ENCODE measurements at regions not wholly inside any gene's neighbourhood (a gene's known extent, or its start where the extent isn't known, plus 50 kb on each side); places are given as distances from the start of the nearest gene placed in this dataset.
"Not testable (repeated sequence)": the region's sequence is repeated elsewhere in the genome, so short reads cannot be mapped to it uniquely, and the experiment has no call there.

- DNase-seq (ENCODE audit: low spot score) = no peak
Observed at GRCh38 chr10:30763918-30764317, 134.4 kb upstream of the LYZL2 start.

GRCh38 chr10:30762620-30763019 is 133.1 kb upstream of the LYZL2 start:
- no peak for DNase-seq (ENCODE audit: low spot score)

GRCh38 chr10:30759423-30759822 is 129.9 kb upstream of the LYZL2 start:
- peak; percentile 29 for DNase-seq (ENCODE audit: low spot score)

GRCh38 chr10:30758338-30758737 is 128.8 kb upstream of the LYZL2 start:
- no peak for DNase-seq (ENCODE audit: low spot score)

GRCh38 chr10:30756896-30757295 is 127.3 kb upstream of the LYZL2 start:
- DNase-seq (ENCODE audit: low spot score) = no peak

- no peak for DNase-seq (ENCODE audit: low spot score)
Observed at GRCh38 chr10:30756151-30756550, 126.6 kb upstream of the LYZL2 start.

GRCh38 chr10:30755441-30755953 is 125.9 kb upstream of the LYZL2 start:
- no peak for DNase-seq (ENCODE audit: low spot score)

GRCh38 chr10:30752481-30752881 is 122.9 kb upstream of the LYZL2 start:
- DNase-seq (ENCODE audit: low spot score) = no peak

GRCh38 chr10:30751678-30752331 is 122.3 kb upstream of the LYZL2 start:
- no peak for DNase-seq (ENCODE audit: low spot score)

GRCh38 chr10:30750971-30751677 is 121.6 kb upstream of the LYZL2 start:
- DNase-seq (ENCODE audit: low spot score) = no peak

GRCh38 chr10:30749385-30749784 is 119.8 kb upstream of the LYZL2 start:
- DNase-seq (ENCODE audit: low spot score) = no peak

- no peak for DNase-seq (ENCODE audit: low spot score)
Observed at GRCh38 chr10:30748152-30748973, 118.8 kb upstream of the LYZL2 start.

GRCh38 chr10:30747633-30748032 is 118.1 kb upstream of the LYZL2 start:
- no peak for DNase-seq (ENCODE audit: low spot score)

- DNase-seq (ENCODE audit: low spot score) = no peak
Observed at GRCh38 chr10:30745953-30746352, 116.4 kb upstream of the LYZL2 start.

GRCh38 chr10:30744106-30744505 is 114.6 kb upstream of the LYZL2 start:
- DNase-seq (ENCODE audit: low spot score) = no peak

GRCh38 chr10:30743586-30743985 is 114.0 kb upstream of the LYZL2 start:
- DNase-seq (ENCODE audit: low spot score) = no peak

- DNase-seq (ENCODE audit: low spot score) = no peak
Observed at GRCh38 chr10:30742471-30742870, 112.9 kb upstream of the LYZL2 start.

GRCh38 chr10:30740774-30741173 is 111.2 kb upstream of the LYZL2 start:
- not testable (repeated sequence) for DNase-seq (ENCODE audit: low spot score)

- no peak for DNase-seq (ENCODE audit: low spot score)
Observed at GRCh38 chr10:30738416-30738815, 108.9 kb upstream of the LYZL2 start.

- no peak for DNase-seq (ENCODE audit: low spot score)
Observed at GRCh38 chr10:30737931-30738391, 108.4 kb upstream of the LYZL2 start.

- peak; percentile 97 for DNase-seq (ENCODE audit: low spot score)
Observed at GRCh38 chr10:30736685-30737232, 107.2 kb upstream of the LYZL2 start.

GRCh38 chr10:30734901-30735300 is 105.3 kb upstream of the LYZL2 start:
- DNase-seq (ENCODE audit: low spot score) = no peak
